Stimulated activated CD4-positive, alpha-beta T cell treated with anti-CD3 and anti-CD28 coated beads, Interleukin-15, amount 100 ng/mL, for 48 hours (primary cell): ENCODE measurements at regions not wholly inside any gene's neighbourhood (a gene's known extent, or its start where the extent isn't known, plus 50 kb on each side); places are given as distances from the start of the nearest gene placed in this dataset.

ENCODE experiments used
- DNase-seq, 2 donors: peaks; one replicate each; pipeline ENCODE4 v3.0.0-alpha.2; 2020; ENCODE audit warnings: low read depth in 2 of 2

GRCh38 chr15:69712991-69713390, 260.4 kb downstream of the RPLP1 start:
- DNase-seq, result no peak

DNA sequence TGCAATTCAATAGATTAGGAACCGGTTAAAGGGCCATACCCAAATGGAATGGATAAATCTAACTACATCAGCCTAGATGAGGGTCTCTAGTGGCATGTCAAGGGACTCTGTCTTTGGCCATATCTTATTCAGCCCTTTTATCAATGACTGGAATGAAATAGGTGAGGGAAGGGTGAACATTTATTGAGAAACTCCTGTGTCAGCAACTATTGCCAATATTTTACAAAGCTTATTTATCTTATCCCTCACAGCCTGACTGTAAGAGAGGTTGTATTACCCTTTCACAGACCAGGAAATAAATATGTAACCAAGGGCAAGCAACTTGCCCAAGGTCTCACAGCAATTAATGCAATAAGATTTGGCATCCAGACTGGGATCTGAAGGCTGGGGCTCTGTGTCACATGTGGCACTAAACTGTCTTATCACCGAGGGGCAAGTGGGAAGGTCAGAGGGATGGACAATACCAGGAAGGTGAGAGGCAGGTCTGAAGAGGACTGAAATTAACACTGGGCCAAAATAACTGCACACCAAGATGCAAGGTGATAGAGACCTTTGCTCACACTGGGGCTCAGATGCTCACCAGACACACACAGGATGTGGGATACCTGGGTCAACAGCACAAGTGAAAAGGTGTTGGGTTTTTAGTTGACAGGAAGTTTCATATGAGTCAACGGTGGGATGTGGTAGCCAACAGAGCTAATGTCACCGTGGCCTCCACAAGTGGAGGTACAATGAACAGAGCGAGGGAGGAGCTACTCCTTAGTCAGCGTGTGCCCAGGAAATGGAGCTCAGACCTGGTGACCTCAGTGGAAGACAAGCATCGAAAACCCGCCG, 261.3 kb downstream of the RPLP1 start:
- peak; percentile 65 to 70 for DNase-seq

GRCh38 chr15:69715210-69715609, 262.6 kb downstream of the RPLP1 start:
- DNase-seq, result no peak

- no peak for DNase-seq
Measured at GRCh38 chr15:69718436-69718835, 265.8 kb downstream of the RPLP1 start.

DNA sequence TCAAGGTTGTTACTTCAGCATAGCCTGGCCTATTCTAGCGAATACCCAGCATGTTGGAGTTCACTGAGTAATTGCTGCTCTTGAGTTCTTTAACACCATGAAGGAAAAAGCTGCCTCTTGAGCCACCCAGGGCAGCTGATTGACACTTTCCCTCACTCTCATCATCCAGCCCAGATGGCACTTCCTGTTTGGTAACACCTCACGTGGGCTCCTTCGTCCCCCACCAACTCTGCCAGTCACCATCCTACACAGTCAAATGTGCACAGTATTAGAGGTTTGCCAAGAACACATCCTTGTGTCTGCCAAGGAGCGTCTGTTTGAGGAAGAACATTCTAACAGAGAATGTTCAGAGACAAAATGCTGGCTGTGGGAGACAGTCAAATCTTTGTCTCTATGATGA, 266.3 kb downstream of the RPLP1 start:
- no peak for DNase-seq

GRCh38 chr15:69719527-69720240, 267.1 kb downstream of the RPLP1 start:
- peak; percentile 41 to 56 for DNase-seq

- no peak for DNase-seq
Measured at GRCh38 chr15:69720536-69720935, 267.9 kb downstream of the RPLP1 start.

DNA sequence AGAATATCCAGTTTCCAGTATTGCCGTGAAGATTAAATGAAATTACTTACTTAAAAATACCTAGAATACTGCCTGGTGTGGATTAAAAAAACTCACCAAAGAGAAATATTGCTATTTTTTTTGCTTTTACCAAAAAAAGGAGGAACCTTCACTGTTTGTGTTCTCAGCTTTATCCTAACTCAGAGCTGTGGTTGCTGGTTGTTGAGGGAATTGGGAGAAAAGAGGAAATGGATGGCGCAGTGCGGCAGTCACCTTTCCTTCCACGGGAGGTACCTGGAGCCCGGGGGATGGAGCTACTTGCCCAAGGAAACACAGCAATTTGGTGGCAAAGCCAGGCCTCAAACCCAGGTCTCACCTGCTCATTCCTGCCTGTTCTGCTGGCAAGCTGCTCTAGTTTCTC, 270.3 kb downstream of the RPLP1 start:
- DNase-seq, result no peak

DNA sequence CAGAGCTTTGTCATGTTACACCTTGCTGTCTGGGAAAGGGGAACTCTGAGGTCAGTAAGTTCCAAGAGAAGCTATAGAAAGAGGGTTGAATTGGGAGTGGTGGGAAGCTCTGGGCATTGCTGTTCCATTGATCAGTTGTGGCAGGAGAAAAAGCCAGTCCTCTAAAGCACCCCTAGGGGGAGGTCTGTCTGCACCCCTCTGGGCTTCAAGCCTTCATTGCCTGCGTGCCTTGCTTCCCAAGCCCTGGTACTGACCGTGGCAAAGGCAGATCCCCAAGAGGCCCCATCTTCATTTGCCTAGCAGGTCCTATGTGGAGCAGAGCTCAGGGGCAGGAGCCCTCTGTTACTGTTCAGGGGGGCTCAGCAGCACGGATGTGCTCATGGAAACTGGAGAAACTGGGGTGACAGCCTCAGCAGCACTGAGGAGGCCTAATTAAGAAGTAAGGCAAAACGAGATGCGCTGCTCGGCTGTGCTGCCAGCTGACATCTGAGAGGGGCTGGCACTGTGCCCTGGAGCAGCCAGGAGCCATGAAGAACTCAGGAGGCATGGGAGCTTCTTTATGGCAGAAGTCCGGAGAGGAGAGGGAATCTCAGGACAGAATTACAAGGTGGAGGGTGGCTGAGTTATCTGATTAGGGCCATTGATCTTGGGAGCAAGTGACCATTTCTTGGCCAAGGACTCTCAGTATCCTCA, 270.9 kb downstream of the RPLP1 start:
- no peak for DNase-seq

DNA sequence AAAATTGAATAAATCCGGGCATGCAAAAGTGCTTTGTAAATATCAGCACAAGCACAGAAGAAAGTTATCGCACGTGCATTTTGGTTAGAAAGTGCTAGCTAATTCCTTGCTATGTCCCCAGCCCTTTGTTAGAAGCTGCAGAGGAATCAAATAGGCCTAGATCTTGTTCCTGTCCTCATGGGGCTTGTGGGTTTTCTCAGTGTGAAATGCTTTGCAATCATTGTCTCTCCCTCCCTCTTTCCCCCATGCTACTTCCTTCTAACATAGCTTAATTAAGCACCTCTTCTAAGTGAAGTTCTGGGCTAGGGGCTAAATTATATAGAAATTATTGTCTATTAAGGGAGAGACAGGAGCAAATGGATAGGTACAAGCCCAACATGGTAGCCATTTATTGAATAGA, 271.7 kb downstream of the RPLP1 start:
- no peak for DNase-seq

- DNase-seq, result no peak
Measured at GRCh38 chr15:69725275-69725674, 272.7 kb downstream of the RPLP1 start.

DNA sequence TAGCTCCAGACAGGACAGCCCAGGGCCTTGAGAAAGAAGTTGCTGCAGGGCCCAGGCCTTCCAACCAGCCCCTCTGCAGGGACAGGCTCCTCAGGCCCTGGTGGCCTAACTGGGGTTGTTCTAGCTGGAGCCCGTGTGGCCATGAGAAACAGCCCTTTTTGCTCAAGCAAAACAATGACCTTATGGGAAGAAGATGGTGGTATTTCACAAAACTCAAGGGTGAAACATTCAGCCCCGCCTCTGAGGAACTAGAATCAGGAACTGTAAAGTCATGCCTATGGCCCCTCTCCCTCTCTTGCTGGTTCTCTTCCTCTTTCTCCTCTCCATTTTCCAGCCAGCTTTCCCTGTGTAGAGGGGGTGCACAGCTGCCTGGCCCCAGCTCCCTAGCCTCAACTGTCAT, 273.3 kb downstream of the RPLP1 start:
- no peak for DNase-seq

DNA sequence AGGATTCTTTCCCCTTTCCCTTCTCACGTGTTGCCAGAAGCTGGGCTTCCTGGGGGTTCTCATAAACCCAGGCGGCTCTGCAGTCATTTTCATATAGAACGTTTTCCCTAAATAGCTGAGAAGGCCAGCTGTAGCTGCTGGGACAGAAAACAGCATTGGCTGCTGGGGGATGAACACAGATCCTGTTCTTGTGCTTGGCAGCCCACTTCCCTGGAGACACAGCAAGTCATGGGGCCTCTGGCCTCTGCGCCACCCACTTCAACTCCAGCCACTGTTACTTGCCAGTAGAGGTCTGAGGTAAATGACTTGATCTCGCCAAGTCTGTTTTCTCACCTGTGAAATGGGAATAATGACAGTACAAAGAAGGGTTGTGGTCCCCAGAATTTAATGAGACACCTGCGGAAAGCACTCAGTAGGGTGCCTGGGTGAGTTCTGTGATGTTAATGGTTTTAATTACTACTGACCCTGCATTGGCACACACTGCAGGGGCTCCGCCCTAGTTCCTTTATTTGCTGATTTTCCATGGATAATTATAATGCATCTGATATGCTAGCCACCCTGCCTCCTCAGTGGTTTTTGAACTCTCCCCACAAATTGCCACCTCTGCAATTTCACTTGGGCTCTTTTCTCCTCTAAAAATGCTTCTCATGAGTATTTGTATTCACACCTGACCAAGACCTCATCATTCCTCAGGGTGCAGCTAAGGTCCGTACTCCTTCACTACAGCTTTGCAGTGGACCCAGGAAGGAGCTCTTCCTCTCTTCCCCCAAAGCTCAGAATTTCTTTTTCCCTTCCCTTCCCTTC, 274.7 kb downstream of the RPLP1 start:
- DNase-seq, result no peak

DNA sequence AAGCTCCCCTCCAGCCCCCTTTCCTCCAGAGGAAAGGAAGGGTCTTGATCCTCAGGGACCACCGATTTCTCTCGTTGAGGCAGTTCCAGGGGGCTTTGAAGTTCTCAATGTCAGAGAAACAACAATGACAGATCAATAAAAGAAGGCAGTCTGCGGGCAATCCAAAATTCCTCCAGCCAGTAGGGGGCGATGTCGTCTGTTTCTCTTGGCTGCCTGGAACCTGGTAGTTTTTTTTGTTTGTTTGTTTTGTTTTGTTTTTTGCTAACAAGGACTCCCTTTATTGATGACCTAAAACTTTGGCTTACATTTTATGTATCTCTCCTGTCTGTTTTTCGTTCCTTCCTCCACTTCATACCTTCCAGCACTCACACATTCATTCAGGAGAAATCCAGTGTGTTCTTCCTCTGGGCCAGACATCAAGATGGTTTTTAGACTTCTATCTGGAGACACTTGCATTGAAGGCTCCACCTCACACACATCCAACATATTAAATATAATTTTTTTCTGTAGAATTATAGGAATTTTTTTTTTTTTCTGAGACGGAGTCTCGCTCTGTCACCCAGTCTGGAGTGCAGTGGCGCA, 276.6 kb downstream of the RPLP1 start:
- DNase-seq, result peak; percentile 37 to 65

DNA sequence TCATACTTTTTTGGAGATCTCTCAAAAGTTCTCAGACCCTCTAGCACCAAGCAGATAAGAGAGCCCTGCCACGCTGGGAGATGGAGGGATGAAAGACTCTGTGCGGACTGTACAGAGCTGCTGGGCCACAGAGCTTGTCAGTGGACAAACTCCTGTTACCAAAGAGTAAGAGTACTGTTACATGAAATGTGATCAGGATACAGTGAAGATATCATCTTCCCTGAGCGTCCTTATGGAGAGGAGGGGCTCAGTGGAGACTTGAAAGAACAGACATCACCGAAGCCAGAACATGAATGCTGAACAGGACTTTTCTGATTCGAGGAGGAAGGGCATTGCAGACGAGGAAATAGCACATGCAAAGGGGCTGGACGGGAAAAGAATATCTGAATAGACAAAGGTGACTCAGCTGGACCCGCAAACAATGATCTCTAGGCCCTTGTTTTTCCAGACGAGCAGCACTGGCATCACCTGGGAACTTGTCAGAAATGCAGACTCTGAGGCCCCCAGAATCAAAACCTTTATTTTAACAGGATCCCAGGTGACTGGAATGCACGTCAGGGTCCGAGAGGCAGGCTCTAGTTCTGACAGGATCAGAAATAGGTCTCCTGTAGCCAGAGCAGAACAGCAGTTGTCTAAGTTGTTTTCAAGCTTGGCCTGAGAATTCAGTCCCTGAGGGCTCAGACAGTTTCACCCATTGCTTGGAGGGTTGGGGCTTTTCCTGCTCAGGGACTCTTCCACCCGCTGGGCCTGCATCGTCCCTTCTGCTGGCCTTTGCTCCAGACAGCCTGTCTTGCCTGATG, 277.9 kb downstream of the RPLP1 start:
- no peak for DNase-seq

- no peak for DNase-seq
Measured at GRCh38 chr15:69731081-69731330, 278.4 kb downstream of the RPLP1 start.

- no peak for DNase-seq
Measured at GRCh38 chr15:69731581-69731980, 279.0 kb downstream of the RPLP1 start.

DNA sequence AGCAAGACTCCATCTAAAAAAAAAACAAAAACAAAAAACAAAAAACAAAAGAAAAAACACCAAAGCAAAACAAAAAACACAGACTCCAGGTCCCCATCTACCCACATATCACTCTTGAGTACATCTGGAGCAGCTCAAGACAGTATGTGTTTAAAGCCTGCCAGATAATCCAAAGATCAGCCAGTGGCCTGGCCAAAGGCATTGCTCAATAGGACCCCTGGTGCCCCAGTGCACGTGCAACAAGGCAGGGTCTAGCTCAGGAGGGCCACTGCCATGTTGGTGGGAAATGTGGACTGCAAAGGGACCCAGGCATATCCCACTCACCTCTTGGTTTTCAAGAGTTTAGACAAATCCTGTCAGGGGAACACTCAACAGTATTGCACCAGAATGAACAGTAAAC, 279.5 kb downstream of the RPLP1 start:
- no peak for DNase-seq

GRCh38 chr15:69734699-69735098, 282.1 kb downstream of the RPLP1 start:
- no peak for DNase-seq

DNA sequence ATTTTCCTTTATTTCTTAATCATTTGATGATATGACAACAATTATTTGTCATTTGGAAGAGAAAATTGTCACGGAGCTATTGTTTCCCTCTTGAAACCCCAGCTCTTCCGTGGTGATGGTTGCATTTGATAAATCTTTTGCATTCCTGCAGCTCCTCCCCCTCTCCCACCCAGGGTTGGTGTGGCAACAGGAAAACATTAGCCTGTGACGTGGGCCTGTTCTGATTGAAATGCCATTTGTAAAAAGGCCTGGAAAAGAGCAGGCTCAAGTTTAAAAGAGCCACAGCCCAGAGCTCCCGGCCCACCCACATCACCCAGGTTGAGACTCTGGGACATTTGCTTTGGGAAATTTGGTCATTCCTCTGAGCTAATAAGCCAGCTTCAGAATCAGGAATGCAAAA, 282.5 kb downstream of the RPLP1 start:
- DNase-seq, result no peak

DNA sequence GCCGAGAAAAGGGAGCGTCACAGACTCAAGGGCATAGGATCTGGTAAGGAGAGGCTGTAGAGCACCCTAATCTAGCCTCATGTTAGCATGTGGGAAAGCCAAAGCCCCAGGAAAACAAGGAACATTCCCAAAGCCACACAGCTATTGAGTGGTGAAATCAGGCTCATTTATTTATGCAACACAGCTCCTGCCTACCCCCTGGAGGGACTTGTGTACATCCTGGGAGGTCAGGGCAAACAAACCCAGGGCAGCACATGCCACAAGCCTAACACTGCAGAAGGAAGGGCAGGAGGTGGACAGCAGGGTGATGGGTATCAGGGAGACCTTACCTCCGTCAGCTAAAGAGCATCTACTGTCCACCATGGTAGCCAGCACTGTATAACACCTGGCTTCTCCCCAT, 283.5 kb downstream of the RPLP1 start:
- no peak for DNase-seq
